ENCODE measurements at regions not wholly inside any gene's neighbourhood (a gene's known extent, or its start where the extent isn't known, plus 50 kb on each side); places are given as distances from the start of the nearest gene placed in this dataset.

GRCh38 chr7:46751471-46751870 lies 830.4 kb upstream of the IGFBP3 start:
- H3K27me3 Mint-ChIP-seq (ENCODE audit: low read depth) = no peaks in the 10 kb centered on the region
- TF ChIP-seq, protein P1, sequence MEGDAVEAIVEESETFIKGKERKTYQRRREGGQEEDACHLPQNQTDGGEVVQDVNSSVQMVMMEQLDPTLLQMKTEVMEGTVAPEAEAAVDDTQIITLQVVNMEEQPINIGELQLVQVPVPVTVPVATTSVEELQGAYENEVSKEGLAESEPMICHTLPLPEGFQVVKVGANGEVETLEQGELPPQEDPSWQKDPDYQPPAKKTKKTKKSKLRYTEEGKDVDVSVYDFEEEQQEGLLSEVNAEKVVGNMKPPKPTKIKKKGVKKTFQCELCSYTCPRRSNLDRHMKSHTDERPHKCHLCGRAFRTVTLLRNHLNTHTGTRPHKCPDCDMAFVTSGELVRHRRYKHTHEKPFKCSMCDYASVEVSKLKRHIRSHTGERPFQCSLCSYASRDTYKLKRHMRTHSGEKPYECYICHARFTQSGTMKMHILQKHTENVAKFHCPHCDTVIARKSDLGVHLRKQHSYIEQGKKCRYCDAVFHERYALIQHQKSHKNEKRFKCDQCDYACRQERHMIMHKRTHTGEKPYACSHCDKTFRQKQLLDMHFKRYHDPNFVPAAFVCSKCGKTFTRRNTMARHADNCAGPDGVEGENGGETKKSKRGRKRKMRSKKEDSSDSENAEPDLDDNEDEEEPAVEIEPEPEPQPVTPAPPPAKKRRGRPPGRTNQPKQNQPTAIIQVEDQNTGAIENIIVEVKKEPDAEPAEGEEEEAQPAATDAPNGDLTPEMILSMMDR (IDR thresholded peaks at IDR 0.05; ENCODE audit: unreplicated experiment in 3 of 3) = no peak
- H3K9me3 Mint-ChIP-seq = no peaks in the 10 kb centered on the region
- peaks cover 49% of the 10 kb centered on the region for H3K4me1 Mint-ChIP-seq
- no peak overlapping the region for H3K4me3 Mint-ChIP-seq
- peak overlapping the region in 2 of 3 experiments; percentile 2 to 82 for H3K27ac Mint-ChIP-seq
- H3K36me3 Mint-ChIP-seq (ENCODE audit: low read depth) = no peaks in the 10 kb centered on the region

- Mint-ChIP-seq H3K27ac (peak overlapping the region in 2 of 3 experiments; percentile 24 to 26), H3K4me1 (peaks cover 54% of the 10 kb centered on the region), H3K27me3 (ENCODE audit: low read depth) (no peaks in the 10 kb centered on the region), H3K36me3 (ENCODE audit: low read depth) (no peaks in the 10 kb centered on the region), H3K4me3 (no peak overlapping the region), H3K9me3 (no peaks in the 10 kb centered on the region)
- TF ChIP-seq, protein P1 (IDR thresholded peaks at IDR 0.05; ENCODE audit: unreplicated experiment in 3 of 3) = no peak
Measured at GRCh38 chr7:46750321-46750865, 829.3 kb upstream of the IGFBP3 start.

DNA sequence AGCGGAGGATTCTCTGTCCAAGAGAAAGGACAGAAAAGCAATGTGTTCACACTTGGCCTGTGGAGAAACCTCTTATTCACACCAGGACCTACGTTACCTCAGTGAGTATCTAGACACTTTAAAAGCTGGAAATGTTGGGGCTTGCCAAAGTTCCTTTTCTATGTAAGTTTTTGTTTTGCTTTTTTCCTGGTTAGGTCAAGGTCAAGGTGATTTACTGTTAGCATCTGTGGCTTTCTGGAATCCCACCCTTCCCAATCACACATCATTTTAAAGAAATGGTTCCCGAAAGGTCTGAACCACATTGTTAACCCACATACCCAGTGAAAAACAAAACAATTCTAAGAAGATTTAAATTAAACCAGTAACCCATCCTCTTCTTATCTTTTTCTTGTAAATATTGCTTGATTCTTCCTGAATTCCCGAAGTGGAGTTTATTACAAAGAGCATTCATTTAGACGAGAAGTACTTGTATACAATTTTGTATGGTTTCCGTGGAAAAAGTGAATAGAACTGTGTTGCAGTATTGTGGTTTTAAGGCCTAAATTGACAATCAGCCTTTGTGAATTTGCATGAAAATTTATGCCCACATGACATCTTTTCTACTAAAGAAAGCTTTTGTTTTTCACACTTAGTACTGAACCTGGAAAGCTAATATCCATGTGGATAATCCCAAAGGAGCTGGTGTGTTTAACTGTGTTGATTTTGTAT lies 827.0 kb upstream of the IGFBP3 start:
- Mint-ChIP-seq H3K9me3 (no peaks in the 10 kb centered on the region), H3K27me3 (ENCODE audit: low read depth) (no peaks in the 10 kb centered on the region), H3K4me3 (no peak overlapping the region), H3K4me1 (peaks cover 43% of the 10 kb centered on the region), H3K36me3 (ENCODE audit: low read depth) (no peaks in the 10 kb centered on the region), H3K27ac (peak overlapping the region; percentile 7 to 41 (median 33))
- TF ChIP-seq, protein P1 (IDR thresholded peaks at IDR 0.05; ENCODE audit: unreplicated experiment in 3 of 3) = no peak

GRCh38 chr7:46746695-46747687 lies 825.9 kb upstream of the IGFBP3 start:
- Mint-ChIP-seq H3K27me3 (ENCODE audit: low read depth) (no peaks in the 10 kb centered on the region), H3K4me1 (peaks cover 45% of the 10 kb centered on the region), H3K4me3 (no peak overlapping the region), H3K9me3 (no peaks in the 10 kb centered on the region), H3K27ac (peak overlapping the region in 2 of 3 experiments; percentile 15 to 76), H3K36me3 (ENCODE audit: low read depth) (no peaks in the 10 kb centered on the region)
- TF ChIP-seq, protein P1 (IDR thresholded peaks at IDR 0.05; ENCODE audit: unreplicated experiment in 3 of 3) = no peak

DNA sequence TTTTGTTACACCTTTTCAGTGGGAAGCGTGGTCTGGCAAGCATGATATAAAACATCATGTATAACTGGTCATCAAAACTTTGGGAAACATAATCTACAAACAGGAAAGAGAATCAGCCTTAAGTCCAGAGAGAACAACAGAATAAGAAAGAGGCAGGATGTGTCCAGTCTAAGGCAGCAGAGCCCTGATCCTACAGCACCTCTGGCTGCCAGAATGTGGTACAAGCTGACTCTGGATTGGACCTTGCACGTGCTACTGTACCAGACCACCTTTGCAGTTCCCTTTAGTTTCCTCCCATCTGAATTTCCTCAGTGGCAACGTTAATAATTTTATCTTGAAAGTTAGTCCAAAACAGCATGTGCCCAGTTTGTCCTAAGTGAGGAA lies 824.6 kb upstream of the IGFBP3 start:
- H3K27ac Mint-ChIP-seq = peak overlapping the region; percentile 38 to 76 (median 64)
- H3K36me3 Mint-ChIP-seq (ENCODE audit: low read depth) = no peaks in the 10 kb centered on the region
- peaks cover 39% of the 10 kb centered on the region for H3K4me1 Mint-ChIP-seq
- TF ChIP-seq, protein P1 (IDR thresholded peaks at IDR 0.05; ENCODE audit: unreplicated experiment in 3 of 3) = peak in 1 of 3 experiments; percentile 10
- H3K4me3 Mint-ChIP-seq = no peak overlapping the region
- no peaks in the 10 kb centered on the region for H3K9me3 Mint-ChIP-seq
- no peaks in the 10 kb centered on the region for H3K27me3 Mint-ChIP-seq (ENCODE audit: low read depth)

Data from nephron (organoid).